Keratinocyte (primary cell): ENCODE measurements at regions not wholly inside any gene's neighbourhood (a gene's known extent, or its start where the extent isn't known, plus 50 kb on each side); places are given as distances from the start of the nearest gene placed in this dataset.

ENCODE experiments used
- DNase-seq: peaks from one replicate; pipeline ENCODE4 v3.0.0-alpha.2; 2011; ENCODE audit warnings: low read depth, missing footprints, low spot score
- FAIRE-seq: peaks from 2 replicates; lab custom pipeline; 2011; peaks lifted over from hg19 to GRCh38; lab: Jason Lieb, UNC
- H2AFZ ChIP-seq: 2 replicates; pipeline ENCODE4 v1.6.0; 2012; ENCODE audit warnings: low read length, control low read depth, inconsistent platforms; ENCODE audit not compliant: control insufficient read depth
- H3K27ac ChIP-seq: 2 replicates; pipeline ENCODE4 v1.5.1; 2011; ENCODE audit warnings: low read length; ENCODE audit not compliant: control insufficient read depth, insufficient read depth
- H3K27me3 ChIP-seq: 3 replicates; pipeline ENCODE4 v1.6.0; 2011; ENCODE audit warnings: low read length; ENCODE audit not compliant: control insufficient read depth, insufficient read depth; ENCODE audit errors: extremely low read depth
- H3K36me3 ChIP-seq, 2 experiments: 2 replicates in 1 of 2; 3 replicates in 1 of 2; pipeline ENCODE4 v1.5.1; 2011; ENCODE audit warnings: low read length in 2 of 2, mild to moderate bottlenecking in 1 of 2; ENCODE audit not compliant: control insufficient read depth in 2 of 2, insufficient read depth in 2 of 2; ENCODE audit errors: extremely low read depth in 1 of 2
- H3K4me1 ChIP-seq: 3 replicates; pipeline ENCODE4 v1.5.1; 2011; ENCODE audit warnings: low read length; ENCODE audit not compliant: control insufficient read depth, insufficient read depth; ENCODE audit errors: extremely low read depth
- H3K4me2 ChIP-seq: 3 replicates; pipeline ENCODE4 v1.6.0; 2011; ENCODE audit warnings: low read depth, low read length; ENCODE audit not compliant: control insufficient read depth, insufficient read depth; ENCODE audit errors: extremely low read depth
- H3K4me3 ChIP-seq, 3 experiments: fragments of 200-600 bp in 1 of 3; sonication (generic) in 1 of 3; 2 replicates in 2 of 3; 3 replicates in 1 of 3; pipeline ENCODE4 v1.5.1; 2011 to 2016; ENCODE audit warnings: low read length in 3 of 3, mild to moderate bottlenecking in 3 of 3, control low read depth in 2 of 3, inconsistent platforms in 1 of 3, low read depth in 1 of 3, mixed read lengths in 1 of 3, mixed run types in 1 of 3, moderate library complexity in 1 of 3; ENCODE audit not compliant: control insufficient read depth in 2 of 3, insufficient read depth in 2 of 3; ENCODE audit errors: extremely low read depth in 1 of 3
- H3K79me2 ChIP-seq: 2 replicates; pipeline ENCODE4 v1.6.0; 2012; ENCODE audit warnings: low read length; ENCODE audit not compliant: control insufficient read depth, insufficient read depth
- H3K9ac ChIP-seq: 3 replicates; pipeline ENCODE4 v1.6.0; 2011; ENCODE audit warnings: low read length; ENCODE audit not compliant: control insufficient read depth, insufficient read depth; ENCODE audit errors: extremely low read depth
- H3K9me1 ChIP-seq: 3 replicates; pipeline ENCODE4 v1.6.0; 2011; ENCODE audit warnings: low read length; ENCODE audit not compliant: control insufficient read depth, insufficient read depth; ENCODE audit errors: extremely low read depth
- H3K9me3 ChIP-seq: 2 replicates; pipeline ENCODE4 v1.5.1; 2012; ENCODE audit warnings: low read depth, low read length; ENCODE audit not compliant: control insufficient read depth
- H4K20me1 ChIP-seq: 3 replicates; pipeline ENCODE4 v1.6.0; 2011; ENCODE audit warnings: low read length; ENCODE audit not compliant: control insufficient read depth, insufficient read depth; ENCODE audit errors: extremely low read depth
- CTCF ChIP-seq, 3 experiments: IDR thresholded peaks in 1 of 3; conservative IDR thresholded peaks in 1 of 3; optimal IDR thresholded peaks in 1 of 3; 2 replicates in 2 of 3; 3 replicates in 1 of 3; pipeline versions ENCODE3 to v1.5.1; 2011; ENCODE audit warnings: low read length in 3 of 3, mild to moderate bottlenecking in 3 of 3, moderate library complexity in 2 of 3, control low read depth in 1 of 3, inconsistent platforms in 1 of 3; ENCODE audit not compliant: insufficient read depth in 2 of 3; ENCODE audit errors: extremely low read depth in 1 of 3
- EZH2 ChIP-seq: IDR thresholded peaks from one replicate; pipeline ENCODE4 v1.6.1; 2012; ENCODE audit warnings: inconsistent platforms, mild to moderate bottlenecking, low read length, moderate library complexity
- dilution Hi-C: fragments of 300-500 bp; cut with MboI; formaldehyde crosslinking; loops from one replicate; pipeline ENCODE4 v1.7.0; 2020; ENCODE audit warnings: low sequenced_read_pairs; ENCODE audit not compliant: extremely low pct_ligation_motif_present

- no peak for TF ChIP-seq EZH2
- no peak for TF ChIP-seq CTCF (optimal IDR thresholded peaks at IDR 0.05 in 1 of 3, IDR thresholded peaks at IDR 0.05 in 1 of 3, conservative IDR thresholded peaks at IDR 0.05 in 1 of 3; ENCODE audit: extremely low read depth in 1 of 3, insufficient read depth in 2 of 3, low read length in 3 of 3)
- H4K20me1 ChIP-seq = no peaks in the 10 kb centered on the region
These were observed 253.4 kb downstream of the BTG1 start for GRCh38 chr12:91892081-91892855.

GRCh38 chr12:91890742-91891141, 254.9 kb downstream of the BTG1 start:
- H3K27me3 ChIP-seq = no peaks in the 10 kb centered on the region
- H3K9me3 ChIP-seq = no peaks in the 10 kb centered on the region
- dilution Hi-C loops = no loop called here
- H3K36me3 ChIP-seq = no peaks in the 10 kb centered on the region
- no peaks in the 10 kb centered on the region for H3K79me2 ChIP-seq
- no peak for DNase-seq
- no peaks in the 10 kb centered on the region for H3K9me1 ChIP-seq
- no peak overlapping the region for H3K27ac ChIP-seq
- H3K4me3 ChIP-seq = no peak overlapping the region
- no peak overlapping the region for H2AFZ ChIP-seq
- no peak for TF ChIP-seq CTCF (optimal IDR thresholded peaks at IDR 0.05 in 1 of 3, IDR thresholded peaks at IDR 0.05 in 1 of 3, conservative IDR thresholded peaks at IDR 0.05 in 1 of 3; ENCODE audit: extremely low read depth in 1 of 3, insufficient read depth in 2 of 3, low read length in 3 of 3)
- TF ChIP-seq EZH2 = no peak
- H3K4me1 ChIP-seq = peaks cover 13% of the 10 kb centered on the region
- no peaks in the 10 kb centered on the region for H4K20me1 ChIP-seq
- no peak for FAIRE-seq
- no peak overlapping the region for H3K4me2 ChIP-seq
- H3K9ac ChIP-seq = no peak overlapping the region

More at GRCh38 chr12:91892081-91892855, 253.4 kb downstream of the BTG1 start:
- dilution Hi-C loops = no loop called here
- no peak overlapping the region for H3K4me3 ChIP-seq
- no peak overlapping the region for H3K9ac ChIP-seq
- no peak for DNase-seq
- H3K4me2 ChIP-seq = no peak overlapping the region
- no peak overlapping the region for H2AFZ ChIP-seq
- H3K27me3 ChIP-seq = no peaks in the 10 kb centered on the region
- no peak for FAIRE-seq
- no peak overlapping the region for H3K27ac ChIP-seq
- peaks cover 10% of the 10 kb centered on the region for H3K4me1 ChIP-seq
- no peaks in the 10 kb centered on the region for H3K79me2 ChIP-seq
- H3K36me3 ChIP-seq = no peaks in the 10 kb centered on the region
- no peaks in the 10 kb centered on the region for H3K9me1 ChIP-seq
- H3K9me3 ChIP-seq = no peaks in the 10 kb centered on the region
